Gastrocnemius medialis (tissue), 4 donors: ENCODE measurements at regions not wholly inside any gene's neighbourhood (a gene's known extent, or its start where the extent isn't known, plus 50 kb on each side); places are given as distances from the start of the nearest gene placed in this dataset.

Experiments
- ATAC-seq, 2 donors: fragments of 150-250 bp; one replicate each; pipeline ENCODE4 v1.9.1; 2016
- DNase-seq, 2 donors: peaks; one replicate each; pipeline ENCODE4 v3.0.0-alpha.2; 2019
- H3K27ac ChIP-seq, 4 donors: fragments of 200-600 bp; sonication (generic); 1 replicate in 1 of 4; 2 replicates in 3 of 4; pipeline ENCODE4 v1.5.1; 2016 to 2018; ENCODE audit warnings: mild to moderate bottlenecking in 2 of 4, moderate library complexity in 1 of 4
- H3K27me3 ChIP-seq, 3 donors: fragments of 200-600 bp; sonication (generic) in 2 of 3; 1 replicate in 1 of 3; 2 replicates in 2 of 3; pipeline versions ENCODE4 v1.5.1 to v1.6.0; 2016 to 2019; ENCODE audit warnings: mild to moderate bottlenecking in 1 of 3, moderate library complexity in 1 of 3
- H3K36me3 ChIP-seq, 2 donors: fragments of 200-600 bp; sonication (generic) in 1 of 2; one replicate each; pipeline ENCODE4 v1.5.1; 2017 to 2018
- H3K4me1 ChIP-seq, 2 donors: fragments of 200-600 bp; sonication (generic) in 1 of 2; one replicate each; pipeline ENCODE4 v1.5.1; 2016 to 2017; ENCODE audit warnings: mild to moderate bottlenecking in 2 of 2
- H3K4me3 ChIP-seq, 4 donors: fragments of 200-600 bp; sonication (generic) in 3 of 4; 1 replicate in 1 of 4; 2 replicates in 3 of 4; pipeline ENCODE4 v1.5.1; 2016 to 2019; ENCODE audit warnings: mild to moderate bottlenecking in 2 of 4
- H3K9me3 ChIP-seq, 3 donors: fragments of 200-600 bp; sonication (generic) in 2 of 3; 1 replicate in 1 of 3; 2 replicates in 2 of 3; pipeline ENCODE4 v1.5.1; 2016 to 2019
- POLR2A ChIP-seq, 2 donors: fragments of 450-650 bp; IDR thresholded peaks; one replicate each; pipeline ENCODE4 v1.6.1; 2017; ENCODE audit warnings: antibody characterized with exemption in 2 of 2, mild to moderate bottlenecking in 2 of 2, moderate library complexity in 2 of 2
- in situ Hi-C, 4 donors: fragments of 200-750 bp; cut with MboI; loops; one replicate each; pipeline versions ENCODE4 v1.15.0 to v1.8.0; 2017; ENCODE audit warnings: low sequenced_read_pairs in 4 of 4
- intact Hi-C: fragments of 100-400 bp; cut with DNase I; formaldehyde crosslinking; loops from one replicate; pipeline ENCODE4 v1.15.1; 2023; ENCODE audit warnings: low total_unique reads
- TF ChIP-seq, protein P1 (sequence below), 5 experiments: fragments of 450-650 bp in 3 of 5; fragments of 200-600 bp in 2 of 5; sonication (generic) in 2 of 5; IDR thresholded peaks in 4 of 5; conservative IDR thresholded peaks in 1 of 5; 1 replicate in 4 of 5; 2 replicates in 1 of 5; pipeline ENCODE4 v1.5.1; 2016 to 2019; ENCODE audit warnings: antibody characterized with exemption in 5 of 5, mild to moderate bottlenecking in 3 of 5, moderate library complexity in 3 of 5

DNA sequence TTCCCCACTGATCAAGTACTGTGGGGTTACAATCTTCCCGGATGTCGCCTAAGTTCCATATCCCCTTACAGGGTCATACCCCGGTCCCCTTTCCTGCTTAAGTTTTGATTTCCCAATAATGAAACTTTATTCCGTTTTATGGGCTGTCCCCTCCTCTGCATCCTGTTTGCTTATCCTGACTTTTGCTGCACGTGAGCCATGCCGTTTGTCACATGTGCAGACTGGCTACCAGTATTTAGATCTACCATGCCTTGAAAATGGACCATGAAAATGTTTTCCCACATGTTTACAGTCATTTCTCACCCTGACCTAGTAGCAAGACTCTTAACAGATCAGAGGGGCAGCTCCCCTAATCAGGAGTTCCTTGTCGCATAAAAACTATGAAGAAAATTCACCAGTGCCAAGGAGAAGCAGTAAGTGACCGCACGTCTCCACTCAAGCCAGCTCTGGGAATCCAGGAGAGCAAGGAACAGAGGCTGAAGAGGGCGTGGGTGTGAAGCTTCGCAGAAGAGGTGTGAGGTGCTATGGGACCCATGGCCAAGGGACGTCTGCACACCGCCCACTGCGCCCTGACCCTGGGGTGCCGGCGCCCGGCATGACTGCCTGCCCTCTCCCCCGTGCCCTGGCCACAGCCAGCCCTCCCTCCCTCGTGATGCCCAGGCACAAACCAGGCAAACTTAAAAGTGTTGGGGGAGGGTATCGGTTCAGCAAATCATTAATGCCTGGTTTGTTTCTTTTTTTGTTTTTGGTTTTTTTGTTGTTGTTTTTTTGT is 440.8 kb upstream of the SALL3 start:
- DNase-seq (no peak), ATAC-seq (no peak)
- no peaks in the 10 kb centered on the region for H3K27me3 ChIP-seq
- H3K4me1 ChIP-seq, result no peaks in the 10 kb centered on the region
- H3K4me3 ChIP-seq, result no peak overlapping the region
- in situ Hi-C loops (no loop called here), intact Hi-C loops (no loop called here)
- H3K36me3 ChIP-seq, result no peaks in the 10 kb centered on the region
- TF ChIP-seq, protein P1, sequence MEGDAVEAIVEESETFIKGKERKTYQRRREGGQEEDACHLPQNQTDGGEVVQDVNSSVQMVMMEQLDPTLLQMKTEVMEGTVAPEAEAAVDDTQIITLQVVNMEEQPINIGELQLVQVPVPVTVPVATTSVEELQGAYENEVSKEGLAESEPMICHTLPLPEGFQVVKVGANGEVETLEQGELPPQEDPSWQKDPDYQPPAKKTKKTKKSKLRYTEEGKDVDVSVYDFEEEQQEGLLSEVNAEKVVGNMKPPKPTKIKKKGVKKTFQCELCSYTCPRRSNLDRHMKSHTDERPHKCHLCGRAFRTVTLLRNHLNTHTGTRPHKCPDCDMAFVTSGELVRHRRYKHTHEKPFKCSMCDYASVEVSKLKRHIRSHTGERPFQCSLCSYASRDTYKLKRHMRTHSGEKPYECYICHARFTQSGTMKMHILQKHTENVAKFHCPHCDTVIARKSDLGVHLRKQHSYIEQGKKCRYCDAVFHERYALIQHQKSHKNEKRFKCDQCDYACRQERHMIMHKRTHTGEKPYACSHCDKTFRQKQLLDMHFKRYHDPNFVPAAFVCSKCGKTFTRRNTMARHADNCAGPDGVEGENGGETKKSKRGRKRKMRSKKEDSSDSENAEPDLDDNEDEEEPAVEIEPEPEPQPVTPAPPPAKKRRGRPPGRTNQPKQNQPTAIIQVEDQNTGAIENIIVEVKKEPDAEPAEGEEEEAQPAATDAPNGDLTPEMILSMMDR (IDR thresholded peaks at IDR 0.05 in 4 of 5, conservative IDR thresholded peaks at IDR 0.05 in 1 of 5), result no peak
- no peak for TF ChIP-seq POLR2A (IDR thresholded peaks at IDR 0.05)
- H3K9me3 ChIP-seq, result no peaks in the 10 kb centered on the region
- H3K27ac ChIP-seq, result no peak overlapping the region

DNA sequence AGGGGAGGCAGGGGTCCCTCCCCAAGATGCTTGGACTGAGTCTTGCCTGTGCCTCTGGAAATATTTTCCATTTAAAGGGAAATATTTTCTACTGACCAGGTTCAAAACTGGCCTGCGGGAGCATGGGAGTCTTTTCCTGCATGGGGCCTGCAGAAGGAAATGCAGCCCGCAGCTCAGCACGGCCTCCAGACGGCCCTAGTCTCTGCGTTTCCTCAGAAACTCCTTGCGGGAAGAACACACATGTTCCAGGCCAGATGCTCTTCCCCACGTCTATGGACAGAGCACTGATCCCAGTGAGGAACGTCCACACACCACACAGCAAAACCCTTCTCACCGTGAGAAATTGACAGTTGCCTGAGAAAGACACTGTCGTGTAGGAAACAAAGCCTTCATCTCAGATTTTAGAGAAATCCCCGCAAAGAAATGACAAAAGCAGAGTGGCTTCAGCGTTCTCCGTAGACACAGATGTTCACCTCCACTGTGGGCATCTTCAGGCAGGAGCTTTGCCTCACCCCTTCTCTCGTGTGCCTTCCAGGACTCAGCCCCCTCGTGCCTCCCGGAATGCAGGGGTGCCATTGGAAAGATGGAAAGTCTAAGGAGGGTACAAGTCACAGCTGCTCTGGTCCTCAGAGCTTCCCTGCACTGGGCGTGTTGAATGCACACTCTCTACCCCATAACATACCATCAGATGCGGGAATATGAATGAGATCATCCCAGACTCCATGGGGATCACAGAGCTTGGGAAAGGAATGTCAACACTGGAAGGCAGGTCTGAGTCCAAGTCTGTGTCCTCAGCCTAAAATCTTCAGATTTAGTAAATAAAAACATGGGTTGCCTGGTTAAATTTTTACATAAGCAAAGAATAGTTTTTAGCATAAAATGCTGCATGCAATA is 438.7 kb upstream of the SALL3 start:
- Histone ChIP-seq H3K4me1 (no peaks in the 10 kb centered on the region), H3K9me3 (no peaks in the 10 kb centered on the region), H3K27me3 (no peaks in the 10 kb centered on the region), H3K27ac (no peak overlapping the region), H3K36me3 (no peaks in the 10 kb centered on the region), H3K4me3 (no peak overlapping the region)
- ATAC-seq, result no peak
- in situ Hi-C loops, result no loop called here
- intact Hi-C loops, result no loop called here
- no peak for DNase-seq
- TF ChIP-seq, protein P1 (IDR thresholded peaks at IDR 0.05 in 4 of 5, conservative IDR thresholded peaks at IDR 0.05 in 1 of 5), result no peak
- no peak for TF ChIP-seq POLR2A (IDR thresholded peaks at IDR 0.05)

DNA sequence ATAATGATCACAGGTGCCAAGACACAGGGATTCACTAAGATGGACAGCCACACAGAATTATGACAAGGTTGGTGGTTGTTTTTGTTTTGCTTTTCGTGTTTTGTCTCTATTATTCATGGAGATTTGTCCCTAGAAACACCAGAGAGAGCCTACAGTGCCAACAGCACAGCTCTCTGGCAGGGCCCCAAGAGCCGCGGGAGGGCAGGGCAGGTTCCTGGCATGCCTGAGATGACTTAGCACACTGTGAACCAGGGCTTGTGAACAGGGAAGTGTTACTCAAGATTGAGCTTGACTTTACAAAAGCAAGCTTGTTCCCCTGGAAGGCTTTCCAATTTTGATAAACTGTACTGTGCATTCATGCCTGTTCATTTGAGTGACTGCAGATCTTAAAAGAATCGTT is 437.4 kb upstream of the SALL3 start:
- Histone ChIP-seq H3K27me3 (no peaks in the 10 kb centered on the region), H3K27ac (no peak overlapping the region), H3K4me3 (no peak overlapping the region), H3K4me1 (no peaks in the 10 kb centered on the region), H3K9me3 (no peaks in the 10 kb centered on the region), H3K36me3 (no peaks in the 10 kb centered on the region)
- DNase-seq (no peak), ATAC-seq (no peak)
- TF ChIP-seq, protein P1 (IDR thresholded peaks at IDR 0.05 in 4 of 5, conservative IDR thresholded peaks at IDR 0.05 in 1 of 5), result no peak
- no peak for TF ChIP-seq POLR2A (IDR thresholded peaks at IDR 0.05)
- in situ Hi-C loops (no loop called here), intact Hi-C loops (no loop called here)

DNA sequence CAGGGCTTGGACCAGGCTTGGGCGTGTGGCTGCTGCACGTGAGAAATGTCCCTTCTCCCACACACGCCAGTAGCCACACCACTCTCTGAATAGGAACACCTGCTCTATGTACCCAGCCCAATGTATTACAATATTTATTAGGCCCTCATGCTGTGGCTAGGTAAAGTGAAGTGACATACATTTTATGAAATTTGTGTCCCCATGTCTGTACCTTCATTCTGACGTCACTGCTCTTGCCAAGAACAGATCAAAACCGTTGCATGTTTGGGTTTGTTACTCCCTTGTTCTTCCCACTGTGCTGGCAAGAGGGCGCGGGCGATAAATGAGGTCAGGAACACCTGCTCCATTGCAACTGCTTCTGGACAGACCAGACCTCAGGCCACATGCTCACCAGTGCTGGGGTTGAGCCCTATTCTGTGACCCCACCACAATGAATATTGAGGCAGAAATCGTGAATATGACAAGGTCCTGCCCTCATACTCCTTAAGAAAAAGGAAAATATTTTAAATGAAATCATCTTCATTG is 436.4 kb upstream of the SALL3 start:
- ATAC-seq (no peak), DNase-seq (no peak)
- Histone ChIP-seq H3K36me3 (no peaks in the 10 kb centered on the region), H3K4me3 (no peak overlapping the region), H3K27me3 (no peaks in the 10 kb centered on the region), H3K9me3 (no peaks in the 10 kb centered on the region), H3K27ac (no peak overlapping the region), H3K4me1 (no peaks in the 10 kb centered on the region)
- no peak for TF ChIP-seq POLR2A (IDR thresholded peaks at IDR 0.05)
- TF ChIP-seq, protein P1 (IDR thresholded peaks at IDR 0.05 in 4 of 5, conservative IDR thresholded peaks at IDR 0.05 in 1 of 5), result no peak
- in situ Hi-C loops, result no loop called here
- intact Hi-C loops, result no loop called here
